D721Med (cell line): ENCODE measurements at regions not wholly inside any gene's neighbourhood (a gene's known extent, or its start where the extent isn't known, plus 50 kb on each side); places are given as distances from the start of the nearest gene placed in this dataset.
"Not testable (repeated sequence)": the region's sequence is repeated elsewhere in the genome, so short reads cannot be mapped to it uniquely, and the experiment has no call there.

Experiments used
- DNase-seq: peaks from one replicate; pipeline ENCODE4 v3.0.0; 2011; ENCODE audit warnings: low spot score; ENCODE audit not compliant: insufficient read length
- FAIRE-seq: peaks from 2 replicates; lab custom pipeline; 2011; peaks lifted over from hg19 to GRCh38; lab: Jason Lieb, UNC
- CTCF ChIP-seq: IDR thresholded peaks from 2 replicates; pipeline ENCODE4 v1.5.1; 2012; ENCODE audit warnings: mild to moderate bottlenecking, control low read depth; ENCODE audit not compliant: insufficient read depth; ENCODE audit errors: missing control alignments

- DNase-seq, result no peak
- FAIRE-seq, result no peak
- TF ChIP-seq CTCF, result no peak
These were observed 308.1 kb downstream of the CTH start for GRCh38 chr1:70719154-70719553.

- no peak for FAIRE-seq
- TF ChIP-seq CTCF, result no peak
- no peak for DNase-seq
These were observed 309.0 kb downstream of the CTH start for GRCh38 chr1:70720109-70720508.

DNA sequence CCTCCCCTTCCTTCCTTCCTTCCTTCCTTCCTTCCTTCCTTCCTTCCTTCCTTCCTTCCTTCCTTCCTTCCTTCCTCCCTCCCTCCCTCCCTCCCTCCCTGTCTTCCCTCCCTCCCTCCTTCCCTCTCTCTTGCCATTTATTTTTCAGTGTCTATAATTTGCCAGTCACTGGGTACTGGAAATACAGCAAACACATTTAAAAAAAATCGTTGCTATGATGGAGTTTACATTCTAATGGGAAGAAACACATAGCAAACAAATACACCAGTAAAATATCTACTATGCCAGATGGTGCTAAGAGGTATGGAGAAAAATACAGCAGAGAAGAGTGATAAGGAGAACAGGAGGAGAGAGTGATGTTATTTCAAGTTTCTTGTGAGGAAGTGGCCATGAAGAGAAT, 309.5 kb downstream of the CTH start:
- TF ChIP-seq CTCF, result no peak
- no peak for FAIRE-seq
- no peak for DNase-seq

DNA sequence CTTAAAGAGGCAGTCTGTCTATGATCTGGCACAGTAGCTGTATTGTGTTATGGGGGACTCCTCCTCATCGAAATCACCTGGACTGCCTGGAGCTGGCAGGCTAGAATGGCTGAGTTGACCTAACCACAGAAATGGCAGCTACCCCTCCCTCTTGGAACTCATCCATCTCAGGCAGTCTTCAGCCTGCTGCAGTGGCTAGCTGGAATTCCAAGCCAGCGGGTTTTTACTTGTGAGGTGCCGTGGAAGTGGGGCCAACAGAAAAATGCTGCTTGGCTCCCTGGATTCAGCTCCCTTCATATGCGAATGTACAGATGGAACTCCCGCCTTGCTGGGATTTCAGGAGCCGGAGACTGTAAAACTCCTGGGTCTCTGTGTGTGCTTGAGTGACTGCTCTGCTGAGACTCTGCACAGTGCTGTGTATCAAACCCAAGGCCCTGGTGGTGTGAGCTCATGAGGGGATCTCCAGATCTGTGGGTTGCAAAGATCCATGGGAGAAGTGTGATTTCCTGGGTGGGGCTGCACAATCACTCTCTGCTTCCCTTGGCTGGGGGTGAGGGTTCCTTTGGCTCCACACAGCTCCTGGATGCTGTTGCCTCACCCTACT, 316.9 kb downstream of the CTH start:
- TF ChIP-seq CTCF, result no peak
- no peak for FAIRE-seq
- DNase-seq, result no peak

GRCh38 chr1:70736518-70736917, 311.1 kb downstream of the PTGER3 start:
- not testable (repeated sequence) for FAIRE-seq, DNase-seq

DNA sequence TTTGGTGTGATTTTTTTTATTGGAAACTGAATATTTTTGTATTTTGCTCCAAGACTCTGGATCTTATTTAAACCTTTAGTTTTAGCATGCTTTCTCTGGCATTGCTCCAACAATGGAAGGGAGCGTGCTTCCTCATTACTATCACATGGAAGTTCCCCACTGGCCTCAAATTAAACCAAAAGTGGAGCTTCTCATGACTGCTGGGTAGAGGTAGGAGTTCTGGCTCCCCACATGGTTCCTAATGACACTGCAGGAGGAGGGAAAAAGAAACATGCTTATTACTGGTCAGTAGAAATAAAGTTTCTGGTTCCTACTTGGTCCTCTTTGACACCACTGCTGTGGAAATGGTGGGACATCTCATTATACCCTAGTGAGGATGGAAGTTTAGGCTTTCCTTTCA, 310.5 kb downstream of the PTGER3 start:
- TF ChIP-seq CTCF, result no peak
- no peak for FAIRE-seq
- no peak for DNase-seq

- no peak for TF ChIP-seq CTCF
- FAIRE-seq (no peak), DNase-seq (no peak)
These were observed 309.0 kb downstream of the PTGER3 start for GRCh38 chr1:70738624-70739023.

GRCh38 chr1:70745199-70745598, 302.4 kb downstream of the PTGER3 start:
- FAIRE-seq, result no peak
- TF ChIP-seq CTCF, result peak; percentile 10
- DNase-seq, result no peak

GRCh38 chr1:70746062-70746461, 301.6 kb downstream of the PTGER3 start:
- not testable (repeated sequence) for DNase-seq, FAIRE-seq

DNA sequence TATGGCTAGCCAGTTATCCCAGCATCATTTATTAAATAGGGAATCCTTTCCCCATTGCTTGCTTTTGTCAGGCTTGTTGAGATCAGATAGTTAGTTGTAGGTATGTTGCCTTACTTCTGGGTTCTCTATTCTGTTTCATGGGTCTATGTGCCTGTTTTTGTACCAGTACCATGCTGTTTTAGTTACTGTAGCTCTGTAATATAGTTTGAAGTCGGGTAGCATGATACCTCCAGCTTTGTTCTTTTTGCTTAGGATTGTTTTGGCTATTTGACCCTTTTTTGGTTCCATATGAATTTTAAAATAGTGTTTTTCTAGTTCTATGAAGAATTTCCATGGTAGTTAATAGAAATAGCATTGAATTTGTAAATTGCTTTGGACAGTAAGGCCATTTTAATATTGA, 300.5 kb downstream of the PTGER3 start:
- not testable (repeated sequence) for FAIRE-seq, DNase-seq

DNA sequence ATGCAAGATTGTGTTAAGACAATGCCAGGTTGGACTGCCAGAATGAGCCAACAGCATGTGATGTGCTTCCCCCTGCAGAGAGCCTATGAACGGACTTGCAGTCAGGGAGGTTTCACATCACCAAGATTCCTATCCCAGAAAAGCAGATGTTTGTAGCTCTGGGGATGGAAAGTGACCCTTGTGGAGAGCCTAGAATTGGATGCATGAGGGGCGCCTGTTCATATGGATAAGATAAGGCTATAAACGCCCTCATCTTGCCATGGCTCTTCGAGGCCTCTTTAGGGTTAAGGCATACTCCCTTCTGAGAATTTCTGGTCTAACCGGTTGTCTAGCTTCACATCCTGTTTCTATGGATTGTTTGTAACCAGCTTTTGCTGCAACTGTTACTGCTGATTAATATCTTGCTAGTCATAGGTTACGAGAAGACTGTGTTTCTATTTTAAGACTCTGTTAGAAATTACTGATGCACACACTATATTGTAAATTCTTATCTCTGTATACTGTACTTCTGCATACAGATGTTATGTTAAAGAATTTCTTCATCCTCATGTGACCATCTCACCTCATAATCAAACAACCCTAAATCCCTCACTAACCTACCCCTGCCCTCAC, 295.8 kb downstream of the PTGER3 start:
- not testable (repeated sequence) for DNase-seq, FAIRE-seq
